H1 (cell line): ENCODE measurements at regions not wholly inside any gene's neighbourhood (a gene's known extent, or its start where the extent isn't known, plus 50 kb on each side); places are given as distances from the start of the nearest gene placed in this dataset.

Source experiments
- CTCF ChIA-PET: fragments of 300-600 bp; sonication (Branson Sonifier 250); formaldehyde crosslinking; loops from one replicate; lab custom pipeline; 2021; ENCODE audit not compliant: partially characterized antibody; lab: Charles Lee
- POLR2A ChIA-PET: fragments of 300-600 bp; sonication (Branson Sonifier 250); formaldehyde crosslinking; loops from one replicate; lab custom pipeline; 2021; ENCODE audit warnings: inconsistent platforms; ENCODE audit not compliant: partially characterized antibody; lab: Charles Lee
- DNase-seq, 2 experiments: peaks; one replicate each; pipeline versions ENCODE4 v3.0.0 to v3.0.0-alpha.2; 2010 to 2022; ENCODE audit warnings: low spot score in 2 of 2, low read depth in 1 of 2, mixed read lengths in 1 of 2
- FAIRE-seq: peaks from 2 replicates; lab custom pipeline; 2011; peaks lifted over from hg19 to GRCh38; lab: Jason Lieb, UNC
- H2AFZ ChIP-seq: 2 replicates; pipeline ENCODE4 v1.8.1; 2012; ENCODE audit warnings: low read length, inconsistent platforms
- H2AK5ac ChIP-seq: 2 replicates; pipeline ENCODE4 v1.6.1; 2013; ENCODE audit warnings: low read depth, low read length
- H2BK120ac ChIP-seq: replicated peaks from 2 replicates; pipeline ENCODE3; 2013; ENCODE audit warnings: low read depth, low read length, inconsistent platforms
- H2BK12ac ChIP-seq: 2 replicates; pipeline ENCODE4 v1.6.1; 2013; ENCODE audit warnings: low read depth, low read length
- H2BK15ac ChIP-seq: 2 replicates; pipeline ENCODE4 v1.6.1; 2013; ENCODE audit warnings: low read length
- H2BK20ac ChIP-seq: 2 replicates; pipeline ENCODE4 v1.6.1; 2013; ENCODE audit warnings: low read length
- H2BK5ac ChIP-seq: 2 replicates; pipeline ENCODE4 v1.6.1; 2013; ENCODE audit warnings: low read depth, low read length
- H3K14ac ChIP-seq: 2 replicates; pipeline ENCODE4 v1.6.1; 2013; ENCODE audit warnings: inconsistent platforms; ENCODE audit not compliant: insufficient read length
- H3K18ac ChIP-seq: 2 replicates; pipeline ENCODE4 v1.6.1; 2013; ENCODE audit warnings: low read length; ENCODE audit errors: extremely low read depth
- H3K23ac ChIP-seq: 2 replicates; pipeline ENCODE4 v1.6.1; 2013; ENCODE audit warnings: inconsistent platforms; ENCODE audit not compliant: insufficient read length
- H3K23me2 ChIP-seq: 2 replicates; pipeline ENCODE4 v1.6.1; 2013; ENCODE audit warnings: low read depth, low read length
- H3K27ac ChIP-seq: 2 replicates; pipeline ENCODE4 v1.6.1; 2011; ENCODE audit warnings: low read depth, low read length, inconsistent platforms
- H3K27me3 ChIP-seq, 4 experiments: replicated peaks in 1 of 4; 1 replicate in 1 of 4; 2 replicates in 3 of 4; pipeline versions ENCODE4 v1.6.1 to v1.8.1; 2011 to 2013; ENCODE audit warnings: low read length in 3 of 4, mild to moderate bottlenecking in 3 of 4, inconsistent platforms in 2 of 4, mixed read lengths in 2 of 4, moderate library complexity in 1 of 4; ENCODE audit not compliant: control insufficient read depth in 3 of 4, insufficient read depth in 3 of 4; ENCODE audit errors: extremely low read depth in 1 of 4
- H3K36me3 ChIP-seq, 4 experiments: 2 replicates each; pipeline versions ENCODE4 v1.6.1 to v1.8.1; 2011 to 2013; ENCODE audit warnings: mild to moderate bottlenecking in 4 of 4, low read length in 3 of 4, moderate library complexity in 2 of 4, control low read depth in 1 of 4, inconsistent platforms in 1 of 4; ENCODE audit not compliant: insufficient read depth in 4 of 4, control insufficient read depth in 2 of 4
- H3K4ac ChIP-seq: replicated peaks from 2 replicates; pipeline ENCODE3; 2013; ENCODE audit warnings: low read length, low read depth, mixed read lengths, inconsistent platforms; ENCODE audit not compliant: insufficient read length
- H3K4me1 ChIP-seq, 4 experiments: replicated peaks in 1 of 4; 1 replicate in 1 of 4; 2 replicates in 3 of 4; pipeline versions ENCODE4 v1.6.1 to v1.8.1; 2011 to 2013; ENCODE audit warnings: low read length in 3 of 4, inconsistent platforms in 2 of 4, mixed read lengths in 1 of 4; ENCODE audit not compliant: insufficient read depth in 4 of 4, control insufficient read depth in 3 of 4
- H3K4me2 ChIP-seq, 2 experiments: 2 replicates each; pipeline versions ENCODE4 v1.6.1 to v1.8.1; 2011 to 2013; ENCODE audit warnings: low read depth in 2 of 2, low read length in 2 of 2, control low read depth in 1 of 2, inconsistent platforms in 1 of 2, mild to moderate bottlenecking in 1 of 2; ENCODE audit not compliant: insufficient read depth in 1 of 2
- H3K4me3 ChIP-seq, 4 experiments: fragments of 200-600, 300-600 bp in 1 of 4; sonication (generic), shearing (Covaris generic), sonication (Bioruptor Twin) in 1 of 4; 2 replicates each; pipeline versions ENCODE4 v1.5.1 to v1.8.1; 2011 to 2016; ENCODE audit warnings: low read length in 4 of 4, low read depth in 3 of 4, control low read depth in 2 of 4, inconsistent platforms in 2 of 4, mild to moderate bottlenecking in 2 of 4, mixed read lengths in 1 of 4, moderate library complexity in 1 of 4; ENCODE audit not compliant: insufficient read depth in 2 of 4; ENCODE audit errors: extremely low read depth in 1 of 4
- H3K56ac ChIP-seq: replicated peaks from 2 replicates; pipeline ENCODE3; 2013; ENCODE audit warnings: low read depth, mild to moderate bottlenecking, mixed read lengths, low read length, inconsistent platforms; ENCODE audit not compliant: insufficient read length
- H3K79me1 ChIP-seq: 2 replicates; pipeline ENCODE4 v1.6.1; 2013; ENCODE audit warnings: low read depth, low read length, control low read depth
- H3K79me2 ChIP-seq, 2 experiments: 2 replicates each; pipeline versions ENCODE4 v1.6.1 to v1.8.1; 2012 to 2013; ENCODE audit warnings: low read length in 2 of 2, mild to moderate bottlenecking in 2 of 2, inconsistent platforms in 1 of 2; ENCODE audit not compliant: insufficient read depth in 2 of 2, control insufficient read depth in 1 of 2
- H3K9ac ChIP-seq, 4 experiments: replicated peaks in 1 of 4; 1 replicate in 1 of 4; 2 replicates in 3 of 4; pipeline versions ENCODE4 v1.6.1 to v1.8.1; 2011 to 2013; ENCODE audit warnings: low read depth in 3 of 4, low read length in 3 of 4, control low read depth in 2 of 4, mild to moderate bottlenecking in 2 of 4, moderate library complexity in 2 of 4, inconsistent platforms in 1 of 4; ENCODE audit errors: extremely low read depth in 1 of 4
- H3K9me3 ChIP-seq, 2 experiments: 2 replicates each; pipeline versions ENCODE4 v1.6.1 to v1.8.1; 2012 to 2013; ENCODE audit warnings: mild to moderate bottlenecking in 2 of 2, moderate library complexity in 2 of 2, control low read depth in 1 of 2, inconsistent platforms in 1 of 2, low read depth in 1 of 2, low read length in 1 of 2, mixed read lengths in 1 of 2; ENCODE audit not compliant: insufficient read depth in 2 of 2
- H4K20me1 ChIP-seq, 2 experiments: replicated peaks in 1 of 2; 2 replicates each; pipeline versions ENCODE3 to v1.8.1; 2011 to 2013; ENCODE audit warnings: inconsistent platforms in 2 of 2, low read length in 2 of 2, mild to moderate bottlenecking in 1 of 2; ENCODE audit not compliant: insufficient read depth in 2 of 2, control insufficient read depth in 1 of 2
- H4K5ac ChIP-seq: 2 replicates; pipeline ENCODE4 v1.6.1; 2013; ENCODE audit warnings: low read length, low read depth, mixed read lengths, inconsistent platforms; ENCODE audit not compliant: insufficient read length
- H4K8ac ChIP-seq: 2 replicates; pipeline ENCODE4 v1.8.0; 2013; ENCODE audit warnings: mild to moderate bottlenecking, moderate library complexity, low read length, inconsistent platforms; ENCODE audit not compliant: insufficient read depth; ENCODE audit errors: extremely low read depth
- H4K91ac ChIP-seq: replicated peaks from 2 replicates; pipeline ENCODE3; 2013; ENCODE audit warnings: low read length, mixed read lengths, inconsistent platforms; ENCODE audit not compliant: insufficient read length
- CBX8 ChIP-seq: fragments of 300-800, 300-1000 bp; sonication (generic); IDR thresholded peaks from 2 replicates; pipeline ENCODE4 v1.7.1; 2016; ENCODE audit warnings: low read depth, low read length, borderline replicate concordance
- CHD1 ChIP-seq: IDR thresholded peaks from 2 replicates; pipeline ENCODE4 v1.6.1; 2012; ENCODE audit warnings: low read depth, low read length, improper control_type of control experiment
- HDAC2 ChIP-seq, 2 experiments: fragments of 300-600 bp in 1 of 2; sonication (generic) in 1 of 2; IDR thresholded peaks; 2 replicates each; pipeline ENCODE4 v1.6.1; 2011 to 2012; ENCODE audit warnings: low read depth in 2 of 2, low read length in 2 of 2, mild to moderate bottlenecking in 2 of 2, moderate library complexity in 2 of 2, borderline replicate concordance in 1 of 2, inconsistent platforms in 1 of 2
- JUN ChIP-seq: IDR thresholded peaks from 2 replicates; pipeline ENCODE4 v1.6.1; 2011; ENCODE audit warnings: low read depth, mild to moderate bottlenecking, improper control_type of control experiment, low read length
- JUND ChIP-seq: IDR thresholded peaks from 2 replicates; pipeline ENCODE4 v1.6.1; 2011; ENCODE audit warnings: mild to moderate bottlenecking, improper control_type of control experiment, low read length
- KDM4A ChIP-seq: IDR thresholded peaks from one replicate; pipeline ENCODE4 v1.7.1; 2012; ENCODE audit warnings: low read depth, mild to moderate bottlenecking, moderate library complexity, low read length, inconsistent platforms; ENCODE audit not compliant: severe bottlenecking
- NRF1 ChIP-seq: IDR thresholded peaks from 2 replicates; pipeline ENCODE4 v1.6.1; 2011; ENCODE audit warnings: mild to moderate bottlenecking, low read depth, low read length, improper control_type of control experiment
- SIN3A ChIP-seq, 2 experiments: IDR thresholded peaks in 1 of 2; conservative IDR thresholded peaks in 1 of 2; 2 replicates each; pipeline ENCODE4 v1.6.1; 2011 to 2012; ENCODE audit warnings: low read length in 2 of 2, improper control_type of control experiment in 1 of 2, low read depth in 1 of 2, mild to moderate bottlenecking in 1 of 2
- SIRT6 ChIP-seq: IDR thresholded peaks from one replicate; pipeline ENCODE4 v1.7.1; 2012; ENCODE audit warnings: low read length, inconsistent platforms
- TAF1 ChIP-seq: IDR thresholded peaks from 2 replicates; pipeline ENCODE4 v1.6.1; 2011; ENCODE audit warnings: mild to moderate bottlenecking, low read depth, low read length
- TBP ChIP-seq: IDR thresholded peaks from 2 replicates; pipeline ENCODE4 v1.6.1; 2011; ENCODE audit warnings: low read depth, low read length, improper control_type of control experiment
- WGBS, 2 experiments: shearing (Covaris generic) in 1 of 2; methylation state at CpG; one replicate each; pipeline versions ENCODE4 v1.1.6 to v1.1.7; 2013 to 2015; ENCODE audit warnings: low lambda C conversion rate in 2 of 2, mixed read lengths in 2 of 2, inconsistent platforms in 1 of 2, low coverage in 1 of 2, missing lambda C conversion rate in 1 of 2; ENCODE audit not compliant: insufficient replicate concordance in 2 of 2, insufficient coverage in 1 of 2, insufficient read length in 1 of 2; ENCODE audit errors: extremely low coverage in 1 of 2, missing lambda C conversion rate in 1 of 2; 5-methylcytosine and 5-hydroxymethylcytosine counted together
- TF ChIP-seq, protein P1 (sequence below): IDR thresholded peaks from 2 replicates; pipeline ENCODE4 v1.6.1; 2012; ENCODE audit warnings: inconsistent platforms

- no peak overlapping the region for H2BK20ac ChIP-seq
- no peak overlapping the region for H4K8ac ChIP-seq
- TF ChIP-seq CBX8 (no peak), SIN3A (conservative IDR thresholded peaks at IDR 0.05 in 1 of 2, IDR thresholded peaks at IDR 0.05 in 1 of 2; ENCODE audit: low read depth in 1 of 2, low read length in 2 of 2) (no peak), JUN (no peak), NRF1 (no peak), TBP (no peak), TAF1 (no peak), HDAC2 (IDR thresholded peaks at IDR 0.05; ENCODE audit: borderline replicate concordance in 1 of 2, low read depth in 2 of 2, low read length in 2 of 2) (no peak), JUND (no peak), CHD1 (no peak), SIRT6 (no peak), KDM4A (no peak)
- TF ChIP-seq, protein P1, sequence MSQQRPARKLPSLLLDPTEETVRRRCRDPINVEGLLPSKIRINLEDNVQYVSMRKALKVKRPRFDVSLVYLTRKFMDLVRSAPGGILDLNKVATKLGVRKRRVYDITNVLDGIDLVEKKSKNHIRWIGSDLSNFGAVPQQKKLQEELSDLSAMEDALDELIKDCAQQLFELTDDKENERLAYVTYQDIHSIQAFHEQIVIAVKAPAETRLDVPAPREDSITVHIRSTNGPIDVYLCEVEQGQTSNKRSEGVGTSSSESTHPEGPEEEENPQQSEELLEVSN = no peak
These were observed 1739.1 kb downstream of the TP53TG3F start for GRCh38 chr16:35198223-35199199.

More at GRCh38 chr16:35198223-35199199, 1739.1 kb downstream of the TP53TG3F start:
- POLR2A ChIA-PET = no interaction called here
- WGBS, 2 experiments = 80% methylated on average over 26 of the region's 26 CpGs; no CpG with 5 or more reads in 1 of the 2 experiments
- Histone ChIP-seq H2AFZ (no peak overlapping the region), H3K23me2 (no peaks in the 10 kb centered on the region), H2BK120ac (no peak overlapping the region), H3K56ac (no peak overlapping the region), H4K5ac (no peak overlapping the region), H2BK12ac (no peak overlapping the region), H3K79me2 (no peaks in the 10 kb centered on the region), H3K23ac (no peak overlapping the region), H3K36me3 (no peaks in the 10 kb centered on the region), H3K4me3 (no peak overlapping the region), H3K18ac (no peak overlapping the region), H3K9ac (no peak overlapping the region), H4K91ac (no peak overlapping the region), H2BK5ac (no peak overlapping the region), H3K79me1 (no peaks in the 10 kb centered on the region), H3K27me3 (no peaks in the 10 kb centered on the region), H2AK5ac (no peak overlapping the region), H4K20me1 (no peaks in the 10 kb centered on the region), H3K4me2 (no peak overlapping the region), H3K4me1 (no peaks in the 10 kb centered on the region), H3K14ac (no peak overlapping the region), H3K27ac (no peak overlapping the region), H2BK15ac (no peak overlapping the region), H3K9me3 (peaks cover 80 to 97% of the 10 kb centered on the region in 2 experiments), H3K4ac (no peak overlapping the region)
- FAIRE-seq (no peak), DNase-seq (no peak)
- CTCF ChIA-PET = no interaction called here
